CD4-positive, alpha-beta T cell treated with Interferon alpha-2 for 1 hour (primary cell): ENCODE measurements at regions not wholly inside any gene's neighbourhood (a gene's known extent, or its start where the extent isn't known, plus 50 kb on each side); places are given as distances from the start of the nearest gene placed in this dataset.

Source experiments
- DNase-seq, 2 donors: peaks; one replicate each; pipeline ENCODE4 v3.0.0-alpha.2; 2020 to 2022

DNA sequence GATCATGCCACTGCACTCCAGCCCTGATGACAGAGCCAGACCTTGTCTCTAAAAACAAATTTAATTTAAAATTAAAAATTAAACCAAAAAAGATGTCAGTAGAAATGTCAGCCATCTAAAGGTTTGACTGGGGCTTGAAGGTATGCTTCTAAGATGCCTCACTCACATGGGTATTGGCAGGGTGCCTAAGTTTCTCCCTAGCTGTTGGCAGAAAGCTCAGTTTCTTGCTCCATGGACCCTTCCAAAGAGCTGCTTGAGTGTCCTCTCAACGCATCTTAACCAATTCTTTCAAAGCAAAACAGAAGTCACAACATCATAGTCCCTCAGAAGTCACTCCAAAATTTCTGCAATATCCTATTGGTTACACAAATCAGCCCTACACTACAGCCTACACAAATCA, 231.0 kb upstream of the ADGRL2 start:
- no peak for DNase-seq

DNA sequence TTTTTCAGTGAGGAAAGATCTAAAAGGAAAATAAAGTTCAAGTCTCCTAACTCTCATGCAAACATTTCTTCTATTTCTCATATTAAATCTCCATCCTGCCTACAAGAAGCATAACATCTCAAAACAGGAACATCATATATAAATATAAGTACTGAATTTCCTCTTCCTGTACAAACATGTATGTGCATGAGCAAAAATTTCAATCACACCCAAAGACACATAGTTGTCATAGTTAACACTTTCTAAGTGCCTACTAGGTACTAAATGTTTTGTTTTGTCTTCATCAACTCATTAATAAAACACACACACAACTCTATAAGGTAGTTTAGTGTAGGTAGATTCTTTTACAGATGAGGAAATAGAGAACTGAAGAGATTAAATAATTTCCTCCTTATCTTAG, 237.1 kb upstream of the ADGRL2 start:
- no peak for DNase-seq

DNA sequence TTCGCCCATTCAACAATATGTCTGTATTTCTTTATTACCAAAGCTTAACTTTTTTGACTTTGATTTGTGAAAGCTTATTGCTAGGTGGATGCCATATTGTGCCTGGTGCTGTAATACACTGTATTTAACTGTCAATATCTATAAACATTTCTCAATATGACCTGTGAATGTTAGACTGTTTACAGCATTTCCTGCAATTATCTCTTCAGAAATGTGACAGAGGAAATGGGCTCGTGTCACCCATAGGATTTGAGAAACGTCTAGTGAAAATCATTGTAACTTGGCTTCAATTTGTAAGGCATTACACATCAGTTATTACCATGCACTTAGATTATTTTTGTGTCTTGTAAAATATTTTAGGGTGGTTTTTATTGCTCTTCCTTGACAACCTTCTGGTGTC, 237.8 kb upstream of the ADGRL2 start:
- DNase-seq: no peak

DNA sequence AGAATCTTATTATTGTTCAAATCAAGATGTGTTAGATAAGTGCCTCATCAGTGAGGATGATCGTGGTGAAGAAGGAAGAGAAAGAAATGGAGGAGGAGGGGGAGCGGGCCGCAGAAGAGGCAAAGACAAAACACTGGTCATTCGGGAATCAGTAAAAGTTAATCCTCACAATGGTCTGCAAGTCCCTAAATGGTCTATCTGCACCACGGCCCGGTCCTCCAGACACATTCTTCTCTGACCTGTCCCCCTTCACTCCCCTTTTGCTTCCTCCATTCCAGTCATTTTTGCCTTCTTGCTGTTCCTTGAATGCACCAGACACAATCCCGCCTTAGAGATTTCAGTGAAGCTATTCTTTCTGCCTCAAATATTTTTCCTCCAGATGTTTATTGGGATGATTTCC, 240.1 kb upstream of the ADGRL2 start:
- DNase-seq: no peak

DNA sequence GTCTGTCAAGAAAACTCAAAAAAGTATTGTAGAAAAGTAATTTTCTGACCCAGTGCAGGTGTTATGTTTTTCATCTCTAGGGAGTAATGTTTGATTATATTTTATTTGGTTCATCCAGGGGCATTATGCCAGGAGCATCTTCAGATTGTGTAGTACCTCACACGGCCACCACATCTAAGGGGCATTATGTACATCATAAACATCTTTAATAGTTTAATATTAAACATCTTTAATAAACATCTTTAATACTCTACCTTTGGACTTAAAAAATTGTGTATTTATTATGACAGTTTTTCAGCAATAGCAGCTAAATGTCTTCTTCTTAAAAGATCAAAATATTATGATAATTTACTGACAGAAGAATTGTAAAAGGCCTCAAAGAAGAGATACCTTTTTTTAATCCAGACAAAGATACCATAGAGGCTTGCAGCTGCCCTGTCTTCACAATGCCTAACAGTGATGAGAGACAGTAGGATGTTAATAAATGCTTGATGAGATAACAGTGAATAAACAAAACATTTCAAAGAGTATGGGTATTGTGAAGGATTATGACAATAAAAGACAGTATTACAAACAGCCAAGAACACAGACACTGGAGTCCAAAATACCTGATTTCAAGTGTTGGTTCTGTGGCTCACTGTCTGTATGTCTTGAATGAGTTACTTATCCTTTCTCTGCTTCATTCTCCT, 240.9 kb upstream of the ADGRL2 start:
- DNase-seq: no peak

DNA sequence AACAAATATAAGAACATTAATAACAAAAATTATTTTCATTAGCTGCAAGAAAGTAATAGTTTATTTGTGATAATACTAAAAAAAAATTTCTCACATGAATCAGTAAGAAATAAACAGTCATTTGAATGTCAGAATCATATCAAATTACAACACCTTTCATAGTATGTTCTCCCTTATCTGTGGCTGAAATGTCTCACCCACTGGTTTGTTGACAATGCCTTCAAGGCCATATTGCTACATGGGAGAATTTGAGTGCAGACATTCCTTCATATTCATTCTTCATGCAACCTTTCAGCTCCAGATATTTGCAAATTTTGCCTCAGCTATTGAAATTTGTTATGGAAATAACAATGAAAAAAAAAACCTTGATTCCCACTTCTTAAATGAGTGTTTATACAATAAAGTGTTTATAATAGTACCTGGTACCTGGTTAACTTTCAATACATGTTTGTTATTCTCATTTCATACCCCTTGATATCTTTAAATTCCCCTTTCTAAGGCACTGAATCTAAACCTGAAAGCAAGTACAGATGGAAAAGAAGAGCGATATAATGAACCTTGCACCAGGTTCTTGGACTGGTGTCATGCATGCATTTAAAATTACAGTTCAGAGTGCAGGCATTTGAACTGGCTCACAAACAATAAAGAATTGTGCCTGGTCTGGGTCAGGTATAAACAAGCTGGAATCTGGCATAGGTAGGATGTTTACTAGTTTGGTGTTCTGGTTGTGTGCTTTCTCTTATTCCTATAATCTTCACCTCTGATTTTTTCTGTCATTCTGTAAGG, 242.2 kb upstream of the ADGRL2 start:
- DNase-seq: no peak

DNA sequence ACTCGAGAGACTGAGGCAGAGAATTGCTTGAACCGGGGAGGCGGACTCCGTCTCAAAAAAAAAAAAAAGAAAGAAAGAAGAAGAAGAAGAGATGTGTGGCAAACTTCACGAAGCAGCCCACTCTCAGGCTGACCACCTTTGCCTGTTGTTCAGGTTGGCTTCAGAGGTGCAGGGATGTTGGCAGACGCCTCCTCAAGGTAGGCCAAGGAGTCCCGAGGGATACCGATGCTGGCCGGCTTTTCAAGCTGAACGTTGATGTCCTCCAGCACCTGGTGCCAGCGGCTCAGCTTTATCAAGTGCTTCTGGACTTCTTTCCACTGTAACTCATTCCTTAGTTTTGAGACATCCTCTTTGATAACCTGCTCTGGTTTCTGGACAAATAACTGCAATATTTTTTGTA, 243.8 kb upstream of the ADGRL2 start:
- no peak for DNase-seq

DNA sequence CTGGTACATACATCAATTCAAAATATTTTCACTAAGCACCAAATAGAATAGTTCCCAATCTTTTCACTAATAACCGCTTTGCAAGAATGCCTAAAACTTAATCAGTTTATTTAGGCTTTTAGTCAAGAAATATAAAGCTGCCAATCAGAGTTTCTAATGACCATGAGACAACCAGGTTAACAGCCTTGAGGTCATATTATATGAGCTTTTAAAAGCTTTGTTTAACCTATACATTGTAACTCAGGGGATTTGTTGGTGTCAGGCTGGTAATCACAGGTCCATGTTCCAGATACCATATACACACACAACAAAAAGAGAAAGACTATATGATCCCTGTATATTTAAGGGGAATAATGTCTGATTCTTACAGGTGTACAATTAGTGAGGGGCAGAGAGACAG, 246.2 kb upstream of the ADGRL2 start:
- DNase-seq: no peak

DNA sequence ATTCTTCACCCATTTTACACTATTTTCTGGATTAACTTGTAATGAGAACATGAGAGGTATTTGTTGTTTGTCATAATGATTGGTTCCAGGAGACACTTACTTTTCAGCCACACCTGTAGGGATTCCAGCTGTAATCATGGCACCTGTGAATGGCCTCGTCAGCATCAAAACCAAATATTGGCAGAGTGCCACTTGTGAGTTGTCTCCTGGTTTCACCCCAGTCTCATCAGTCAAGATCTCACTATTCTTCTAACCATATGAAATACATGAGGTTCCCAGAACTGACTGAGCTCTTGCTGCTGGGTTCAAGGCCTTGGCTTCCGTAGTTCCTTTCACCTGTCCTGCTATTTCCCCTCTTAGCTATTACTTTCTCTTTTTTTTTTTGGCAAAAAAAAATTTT, 246.6 kb upstream of the ADGRL2 start:
- no peak for DNase-seq

DNA sequence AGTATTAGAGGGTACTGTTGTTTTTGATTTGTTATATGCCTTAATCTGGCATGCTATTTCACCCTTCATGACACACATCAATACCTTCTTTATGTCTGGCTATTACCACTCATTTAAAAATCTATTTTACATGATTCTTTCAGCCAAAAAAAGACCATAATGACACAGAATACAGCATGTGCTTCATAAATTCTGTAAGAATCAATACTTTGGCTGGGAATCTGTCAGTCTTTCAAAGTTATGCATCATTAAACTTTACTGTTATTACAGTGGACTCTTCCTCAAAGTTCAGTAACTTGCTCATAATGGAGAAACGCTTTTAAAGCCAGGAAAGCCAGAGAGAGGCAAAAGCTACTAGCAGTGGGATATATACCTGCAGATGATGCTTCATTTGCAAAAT, 247.2 kb upstream of the ADGRL2 start:
- DNase-seq: no peak

DNA sequence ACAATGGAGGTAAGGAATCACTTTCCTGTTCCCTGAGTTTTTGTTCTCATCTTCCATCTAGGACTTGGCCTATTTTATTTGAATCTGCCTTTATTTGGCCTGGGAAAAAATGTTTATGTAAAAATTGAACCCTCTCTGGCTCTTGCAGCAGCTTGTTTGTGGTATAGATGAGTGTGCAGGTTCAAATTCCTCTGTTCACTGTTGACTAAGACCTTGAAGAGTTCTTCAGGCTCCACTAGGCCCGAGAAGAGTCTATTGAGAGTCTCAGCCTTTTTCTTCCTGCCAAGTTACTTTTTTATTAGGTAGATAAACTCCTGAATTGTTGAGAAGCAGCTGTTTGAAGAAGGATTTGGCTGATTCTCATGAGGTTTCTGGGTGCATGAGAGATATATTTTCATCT, 248.8 kb upstream of the ADGRL2 start:
- DNase-seq: no peak

DNA sequence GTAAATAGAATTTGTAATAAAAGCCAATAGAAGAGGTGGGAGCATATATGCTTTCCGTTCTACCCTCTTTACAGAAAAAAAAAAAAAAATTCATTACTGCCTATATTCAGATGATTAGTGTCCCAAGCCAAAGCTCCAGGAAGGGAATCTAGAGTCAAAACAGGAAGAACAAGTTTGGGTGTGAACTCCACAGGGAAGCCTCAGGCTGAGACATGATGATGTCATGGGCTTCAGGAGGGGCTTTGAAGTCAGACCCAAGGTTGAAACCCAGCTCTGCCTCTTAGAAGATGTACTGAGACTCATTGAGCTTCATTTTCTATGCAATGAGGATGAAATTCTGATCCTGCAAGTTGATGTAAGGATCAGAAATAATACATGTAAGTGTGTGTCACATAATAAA, 250.0 kb upstream of the ADGRL2 start:
- DNase-seq: no peak

DNA sequence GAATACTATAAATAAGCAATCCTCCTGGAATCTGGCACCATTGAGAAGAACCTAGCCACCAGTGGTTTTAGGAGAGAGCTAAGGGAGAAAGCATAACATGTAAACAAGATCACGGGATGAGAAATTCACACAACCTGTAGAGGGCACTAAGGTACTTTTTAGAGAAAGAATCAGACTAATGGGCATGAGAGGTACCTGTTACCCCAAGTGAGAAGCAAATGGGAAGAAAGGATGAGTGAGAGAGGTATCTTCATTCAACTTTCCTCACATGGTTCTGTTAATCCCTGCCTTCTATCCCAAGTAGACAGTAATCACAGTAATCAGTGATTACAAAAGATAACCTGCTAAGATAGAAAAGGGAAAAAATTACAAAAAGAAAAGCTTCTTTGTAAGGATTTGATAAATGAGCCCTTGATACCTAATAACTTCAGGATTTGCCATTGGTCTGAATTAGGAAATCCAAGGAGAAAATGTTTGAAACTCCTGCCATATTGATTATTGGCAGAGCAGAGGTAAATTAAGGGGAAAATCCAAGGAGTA, 251.1 kb upstream of the ADGRL2 start:
- DNase-seq: no peak

DNA sequence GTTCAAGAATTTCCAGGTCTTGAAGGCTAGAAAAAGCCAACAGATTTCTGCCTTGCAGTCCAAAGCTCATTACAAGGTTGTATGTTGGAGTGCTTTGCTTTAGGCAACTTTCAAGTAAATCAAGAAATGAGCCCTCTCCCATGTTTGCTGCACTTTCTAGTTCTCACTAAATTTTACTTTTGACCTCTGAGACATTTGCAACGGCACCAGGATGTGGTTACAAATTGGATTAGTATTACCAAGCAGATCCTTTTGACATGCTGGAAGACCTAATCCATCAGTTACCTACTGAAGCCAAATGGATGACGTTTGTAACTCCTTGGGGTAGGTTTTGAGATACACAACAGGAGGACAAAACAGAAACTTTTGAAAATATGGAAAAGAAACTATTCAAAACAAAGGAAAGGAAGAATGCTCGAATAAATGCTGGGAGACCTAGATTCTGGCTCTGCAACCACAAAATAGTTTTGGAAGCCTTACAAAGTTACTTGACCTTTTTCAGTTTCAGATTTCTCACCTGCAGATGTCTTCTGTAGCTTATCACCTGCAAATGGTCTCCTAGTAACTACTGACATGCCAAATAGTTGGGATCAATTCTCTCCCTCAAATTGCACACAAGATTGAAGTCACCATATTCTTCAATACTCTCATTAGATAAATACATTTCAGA, 251.7 kb upstream of the ADGRL2 start:
- DNase-seq: no peak

DNA sequence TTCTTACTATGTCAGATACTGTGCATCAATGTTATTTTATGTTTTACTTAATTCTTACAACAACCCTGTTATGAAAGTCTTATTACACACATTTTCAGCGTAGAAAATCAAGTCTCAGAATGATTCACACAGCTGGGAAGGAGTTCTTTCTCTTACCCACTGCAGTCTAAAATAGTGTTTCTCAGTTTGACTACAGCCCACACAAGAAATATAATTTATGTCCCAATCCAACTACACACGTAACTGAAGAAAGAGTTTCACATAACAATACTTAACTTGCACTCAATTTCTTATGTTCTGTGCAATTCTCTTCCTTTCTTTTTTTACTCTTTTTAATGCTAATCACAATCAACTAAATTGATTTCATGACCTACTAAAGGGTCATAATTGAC, 252.8 kb upstream of the ADGRL2 start:
- no peak for DNase-seq

DNA sequence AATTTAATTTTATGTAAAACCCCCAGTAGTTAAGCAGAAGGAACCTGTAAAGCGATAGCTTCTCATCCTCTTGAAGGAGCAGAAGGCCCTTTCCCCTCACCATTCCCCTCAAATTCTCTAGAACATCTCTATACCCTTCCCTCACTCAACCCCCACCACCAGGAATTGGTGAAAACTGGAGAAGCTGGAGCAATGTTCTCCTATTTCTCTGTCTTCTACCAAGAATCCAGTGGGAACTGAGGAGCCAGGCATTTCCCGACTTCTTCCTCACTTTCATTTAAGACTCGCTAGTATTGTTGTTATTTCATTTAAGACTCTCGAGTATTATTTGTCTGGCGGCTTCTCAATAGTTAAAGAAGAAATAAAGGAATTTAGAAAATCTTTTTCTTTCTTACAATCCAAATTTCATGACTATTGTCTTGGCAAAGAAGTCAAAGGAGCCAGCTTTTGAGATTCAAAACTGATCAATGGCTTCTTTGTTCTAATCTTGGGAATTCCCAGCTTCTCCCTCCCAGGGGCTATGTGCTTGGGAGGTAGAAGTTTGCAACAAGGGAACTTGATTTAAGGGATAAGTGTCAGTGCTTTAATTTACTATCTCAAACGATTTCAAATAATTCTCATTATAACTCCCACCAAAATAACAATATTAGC, 253.3 kb upstream of the ADGRL2 start:
- no peak for DNase-seq

DNA sequence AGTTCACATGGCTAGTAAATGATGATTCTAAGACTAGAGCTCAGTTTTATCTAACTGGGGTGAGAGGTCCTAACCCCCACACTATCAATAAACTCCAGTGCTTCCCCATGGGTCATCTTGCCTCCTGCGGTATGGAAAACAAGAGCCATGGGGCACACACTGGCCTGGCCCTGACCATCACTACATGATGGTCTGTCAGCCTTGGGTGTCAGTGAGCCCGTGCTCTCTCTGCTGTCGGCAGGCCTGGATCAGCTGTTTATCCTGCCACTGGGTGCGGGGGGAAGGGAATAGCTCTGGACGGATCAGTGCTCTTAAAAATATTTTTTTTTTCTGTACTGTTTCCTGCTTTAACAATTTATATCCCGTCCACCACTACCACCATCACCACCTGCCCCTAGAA, 255.0 kb upstream of the ADGRL2 start:
- no peak for DNase-seq

DNA sequence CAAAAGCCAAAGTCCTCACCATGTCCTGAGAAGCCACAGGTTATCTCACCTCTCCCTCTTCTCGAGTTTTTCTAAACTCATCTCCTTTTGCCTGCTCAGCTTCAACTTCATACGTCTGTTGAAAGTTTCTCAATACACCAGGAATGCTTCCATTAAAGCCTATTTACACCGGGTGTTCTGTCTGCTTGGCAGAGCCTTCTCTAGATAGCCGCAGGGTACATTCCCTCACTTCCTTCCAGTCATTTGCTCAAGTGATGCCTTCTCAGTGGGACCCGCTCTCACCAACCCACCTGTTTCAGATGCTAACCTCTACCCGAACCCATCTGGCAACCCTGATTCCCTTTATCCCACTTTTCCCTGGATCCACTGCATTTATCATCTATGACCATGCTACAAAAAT, 257.0 kb upstream of the ADGRL2 start:
- DNase-seq: no peak

DNA sequence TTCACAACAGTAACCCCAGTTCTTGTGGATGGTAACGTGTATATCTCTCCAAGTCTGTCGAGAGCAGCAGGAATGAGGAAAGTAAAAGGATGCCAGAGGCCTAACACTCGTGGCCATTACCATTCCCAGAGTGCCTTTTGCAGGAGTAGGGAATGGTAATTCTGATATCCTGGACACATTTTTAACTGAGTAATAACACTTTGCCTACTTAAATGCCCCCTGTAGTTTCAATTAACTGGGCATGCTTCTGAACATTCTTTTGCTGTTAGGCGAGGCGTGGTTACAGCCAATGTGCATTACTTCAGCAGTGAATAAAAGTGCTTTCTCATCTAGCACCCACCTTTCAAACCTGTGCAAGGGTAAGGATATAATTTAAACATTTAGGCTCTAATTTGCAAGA, 258.5 kb upstream of the ADGRL2 start:
- DNase-seq: no peak

DNA sequence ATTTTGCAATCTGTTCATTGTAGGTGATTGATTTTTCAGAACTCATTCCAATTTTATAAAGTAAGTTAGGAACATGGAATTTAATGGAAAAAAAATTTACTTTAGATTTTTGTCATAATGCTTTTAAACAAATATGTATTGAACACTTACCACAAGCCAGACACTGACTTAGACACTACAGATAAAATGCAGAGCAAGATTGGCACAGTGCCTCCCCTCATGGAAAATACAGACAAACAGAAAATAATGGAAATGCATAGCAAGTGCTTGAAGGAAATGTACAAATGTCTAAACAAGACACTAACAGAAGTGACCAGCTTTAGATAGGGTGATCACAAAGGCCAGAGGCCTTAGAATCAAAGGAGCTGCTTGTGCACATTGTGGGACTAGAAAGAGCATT, 260.5 kb upstream of the ADGRL2 start:
- no peak for DNase-seq

DNA sequence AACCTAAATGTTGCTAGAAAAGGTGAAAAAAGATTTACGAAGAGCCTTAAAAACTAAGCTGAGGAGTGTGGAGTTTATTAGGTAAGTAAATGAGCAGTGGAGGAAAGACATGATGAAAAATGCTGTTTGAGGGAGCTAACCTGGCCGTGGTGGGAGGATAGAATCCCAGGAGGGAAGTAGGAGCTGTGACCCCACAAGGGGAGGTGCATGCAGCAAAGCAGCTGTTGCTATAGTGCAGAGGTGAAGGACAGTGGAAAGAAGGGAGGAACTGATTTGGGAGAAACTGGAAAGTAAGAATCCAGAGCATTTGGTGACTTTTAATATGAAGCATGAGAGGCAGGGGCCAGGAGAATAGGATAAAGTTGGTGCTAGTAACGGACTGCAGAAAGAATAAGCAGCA, 271.7 kb upstream of the ADGRL2 start:
- DNase-seq: no peak

DNA sequence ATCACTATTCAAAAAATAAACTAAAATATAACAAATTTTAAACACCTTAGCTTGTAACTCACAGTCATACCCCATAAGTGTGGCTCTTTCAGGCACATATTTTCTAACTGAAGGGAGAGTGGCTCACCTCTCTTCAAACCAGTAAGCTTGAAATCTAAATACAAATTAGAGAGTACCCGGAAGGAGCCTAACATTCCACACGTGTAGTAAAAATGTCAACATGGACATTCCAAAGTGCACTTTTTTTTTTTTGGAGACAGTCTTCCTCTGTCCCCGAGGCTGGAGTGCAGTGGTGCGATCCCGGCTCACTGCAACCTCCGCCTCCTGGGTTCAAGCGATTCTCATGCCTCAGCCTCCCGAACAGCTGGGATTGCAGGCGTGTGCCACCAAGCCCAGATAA, 275.6 kb upstream of the ADGRL2 start:
- no peak for DNase-seq

DNA sequence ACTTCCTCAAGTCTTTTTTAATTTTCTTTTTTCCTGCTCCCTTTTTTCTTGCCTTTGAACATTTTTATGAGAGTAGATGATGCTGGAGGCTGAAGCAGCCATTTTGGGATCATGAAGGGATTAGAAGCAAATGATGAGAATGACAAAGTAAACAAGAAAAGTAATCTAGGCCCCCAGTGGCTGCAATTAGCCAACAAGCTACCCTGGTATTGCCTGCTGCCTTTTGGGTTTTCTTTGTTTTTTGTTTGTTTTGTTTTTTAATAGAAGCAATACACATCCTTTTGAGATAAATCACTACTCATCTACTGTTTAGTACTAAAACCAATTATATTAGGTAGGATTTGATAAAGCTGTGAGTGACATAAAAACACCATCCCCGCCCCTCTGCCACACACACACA, 280.7 kb upstream of the ADGRL2 start:
- DNase-seq: no peak

DNA sequence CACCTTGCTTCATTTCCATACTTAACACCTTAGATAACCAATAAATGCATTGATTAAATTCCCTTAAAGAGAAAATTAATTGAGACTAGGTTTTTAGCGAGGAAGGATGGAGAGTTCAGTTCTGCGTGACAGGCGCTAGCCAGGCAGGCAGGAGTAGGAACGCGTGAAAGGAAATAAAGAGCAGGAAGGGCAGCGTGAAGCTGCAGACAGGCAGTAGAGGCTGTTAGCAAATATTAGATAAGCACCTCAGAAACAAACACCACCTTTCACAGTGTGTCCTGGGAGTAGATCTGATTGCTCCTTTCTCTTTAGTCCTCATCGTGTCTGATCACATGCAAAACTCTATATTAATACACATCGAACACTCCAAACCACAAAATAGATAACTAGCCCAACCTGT, 282.7 kb upstream of the ADGRL2 start:
- DNase-seq: no peak
